HL-60 (cell line): ENCODE measurements at regions not wholly inside any gene's neighbourhood (a gene's known extent, or its start where the extent isn't known, plus 50 kb on each side); places are given as distances from the start of the nearest gene placed in this dataset.

ENCODE experiments used
- DNase-seq, 2 experiments: peaks; one replicate each; pipeline ENCODE4 v3.0.0-alpha.2; 2010 to 2020; ENCODE audit warnings: low read depth in 1 of 2, low spot score in 1 of 2
- H3K27ac ChIP-seq: fragments of 250-450 bp; sonication (Bioruptor Pico); replicated peaks from 2 replicates; pipeline ENCODE4 v1.5.1; 2020; ENCODE audit warnings: mild to moderate bottlenecking, moderate library complexity
- H3K27me3 ChIP-seq: fragments of 250-450 bp; sonication (Bioruptor Pico); 2 replicates; pipeline ENCODE4 v1.5.1; 2021; ENCODE audit warnings: mild to moderate bottlenecking, moderate library complexity; ENCODE audit not compliant: insufficient read depth, poor library complexity, severe bottlenecking
- H3K4me3 ChIP-seq: replicated peaks from 2 replicates; pipeline ENCODE4 v1.5.1; 2011; ENCODE audit warnings: mild to moderate bottlenecking, control low read depth, low read length; ENCODE audit not compliant: insufficient read depth
- CTCF ChIP-seq: IDR thresholded peaks from one replicate; pipeline ENCODE4 v1.5.1; 2011; ENCODE audit warnings: low read length, control low read depth, inconsistent platforms; ENCODE audit not compliant: insufficient read depth
- GABPA ChIP-seq: IDR thresholded peaks from 2 replicates; pipeline ENCODE4 v1.6.1; 2012; ENCODE audit warnings: low read depth
- POLR2AphosphoS5 ChIP-seq: IDR thresholded peaks from 2 replicates; pipeline ENCODE4 v1.6.1; 2012; ENCODE audit warnings: low read depth
- REST ChIP-seq: IDR thresholded peaks from 2 replicates; pipeline ENCODE4 v1.6.1; 2012; ENCODE audit warnings: low read depth; ENCODE audit not compliant: insufficient replicate concordance
- SPI1 ChIP-seq: IDR thresholded peaks from 2 replicates; pipeline ENCODE4 v1.6.1; 2012; ENCODE audit warnings: low read depth, mild to moderate bottlenecking, borderline replicate concordance

DNA sequence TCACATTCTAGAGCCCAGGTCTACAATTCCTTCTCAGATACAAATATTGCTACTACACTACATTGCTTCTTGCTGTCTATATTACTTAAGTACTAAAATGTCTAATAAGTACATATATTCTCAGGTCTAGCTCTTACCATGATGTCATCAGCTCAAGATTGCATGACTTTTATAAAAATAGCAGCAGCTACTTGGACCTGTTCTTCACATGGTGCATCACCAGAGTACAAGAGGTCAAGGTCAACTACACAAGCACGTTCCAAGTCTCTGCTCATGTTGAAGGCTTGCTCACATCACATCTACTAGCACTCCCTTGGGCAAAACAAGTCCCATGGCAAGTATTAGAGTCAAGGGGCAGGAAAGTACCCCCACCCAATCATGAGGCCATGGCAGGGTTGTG, 465.6 kb downstream of the MED13L start:
- Histone ChIP-seq H3K27ac (no peak overlapping the region), H3K4me3 (no peak overlapping the region), H3K27me3 (no peaks in the 10 kb centered on the region)
- DNase-seq = no peak
- no peak for TF ChIP-seq SPI1
- TF ChIP-seq REST = no peak
- TF ChIP-seq POLR2AphosphoS5 = no peak
- TF ChIP-seq GABPA = no peak
- no peak for TF ChIP-seq CTCF

DNA sequence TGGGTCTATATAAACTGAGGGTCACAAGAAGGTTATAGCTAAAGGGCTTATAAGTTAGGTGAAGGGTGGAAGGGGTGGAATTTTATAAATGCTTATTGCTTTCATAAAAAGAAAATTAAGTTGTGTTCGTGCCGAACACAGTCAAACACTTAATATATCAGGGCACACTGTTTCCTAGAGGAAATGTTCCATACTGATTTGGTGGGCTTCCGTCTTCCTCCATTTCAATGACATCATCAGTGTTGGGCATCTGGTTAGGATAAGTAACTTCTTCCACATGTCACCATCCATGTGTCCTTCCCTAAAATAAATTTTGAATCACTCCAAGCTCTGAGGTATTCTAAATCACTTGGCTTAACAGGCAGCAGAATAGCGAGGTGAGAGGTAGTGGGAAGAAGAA, 466.4 kb downstream of the MED13L start:
- TF ChIP-seq SPI1 (no peak), REST (no peak)
- DNase-seq = no peak
- H3K27me3 ChIP-seq = no peaks in the 10 kb centered on the region
- no peak overlapping the region for H3K27ac ChIP-seq
- H3K4me3 ChIP-seq = no peak overlapping the region

DNA sequence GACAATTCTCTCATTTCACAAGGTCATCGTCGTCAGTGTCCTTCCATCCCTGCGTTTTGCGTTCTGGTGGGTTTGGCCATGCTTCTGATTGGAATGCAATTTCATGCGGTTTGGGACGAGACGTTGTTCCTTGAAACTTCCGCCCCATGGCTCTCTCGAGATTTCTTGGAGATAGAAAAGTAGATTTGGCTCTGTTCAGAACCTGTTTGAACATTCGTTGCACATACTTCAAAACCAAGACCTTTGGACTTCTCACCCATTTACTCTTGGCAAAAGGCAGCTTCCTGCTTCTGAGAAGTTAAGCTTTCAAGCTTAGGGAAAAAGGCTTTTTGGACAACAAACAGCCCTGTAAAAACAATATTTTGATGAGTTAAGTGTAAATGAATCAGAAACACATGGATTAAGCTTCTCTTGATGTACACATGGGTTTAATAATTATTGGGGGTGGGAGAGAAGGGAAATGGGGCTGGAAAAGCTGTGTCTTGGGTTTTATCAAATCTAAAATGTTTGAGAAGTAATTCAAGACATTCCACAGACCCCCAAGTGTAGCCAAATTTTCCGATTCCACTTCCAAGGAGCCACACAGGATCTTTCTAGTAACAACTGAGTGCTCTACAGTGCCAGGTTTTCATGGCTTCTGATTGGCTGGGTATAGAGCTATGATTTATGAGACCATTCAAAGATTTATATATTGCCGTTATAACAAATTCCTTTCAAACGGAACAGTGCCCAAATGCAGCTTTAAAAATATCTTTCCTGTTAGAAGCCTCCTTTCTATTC, 467.2 kb downstream of the MED13L start:
- no peak overlapping the region for H3K4me3 ChIP-seq

DNA sequence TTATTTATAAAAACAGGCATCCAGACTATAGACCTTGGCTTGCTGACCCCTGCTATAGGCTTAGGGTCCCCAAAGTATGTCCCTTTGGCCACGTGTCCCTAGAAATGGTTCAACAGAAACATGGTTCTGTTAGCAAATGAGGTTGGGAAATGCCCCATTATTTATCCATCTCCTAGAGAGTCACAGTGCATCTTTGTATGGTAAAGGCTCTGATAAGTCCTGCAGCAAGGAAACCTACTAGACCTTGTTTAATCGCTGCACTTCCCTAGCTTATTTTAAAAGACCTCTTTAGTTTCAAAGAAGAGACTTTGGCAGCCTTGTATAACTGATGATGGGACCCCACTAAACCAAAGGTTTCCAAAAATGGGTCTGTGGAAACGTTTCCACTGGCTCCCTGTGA, 471.5 kb downstream of the MED13L start:
- H3K4me3 ChIP-seq = no peak overlapping the region
- H3K27me3 ChIP-seq = no peaks in the 10 kb centered on the region
- no peak for DNase-seq
- H3K27ac ChIP-seq = no peak overlapping the region
- TF ChIP-seq CTCF (no peak), REST (no peak), POLR2AphosphoS5 (no peak), SPI1 (no peak), GABPA (no peak)

More for the DNA sequence above, 467.2 kb downstream of the MED13L start:
- TF ChIP-seq SPI1 = no peak
- TF ChIP-seq GABPA = no peak
- no peak for TF ChIP-seq POLR2AphosphoS5
- DNase-seq = no peak
- no peak overlapping the region for H3K27ac ChIP-seq
- H3K27me3 ChIP-seq = no peaks in the 10 kb centered on the region
